K562 (cell line): ENCODE measurements at regions not wholly inside any gene's neighbourhood (a gene's known extent, or its start where the extent isn't known, plus 50 kb on each side); places are given as distances from the start of the nearest gene placed in this dataset.

ENCODE experiments used
- ATAC-seq: fragments of 200-7000 bp; cut with Tn5 transposase; 3 replicates; pipeline ENCODE4 v1.9.1; 2020; ENCODE audit warnings: moderate library complexity
- BruUV-seq: library from RNA; stranded (reverse); fragments of 400-500 nt; replicated peaks from 2 replicates; lab custom pipeline; 2021; lab: Mats Ljungman, UMichigan
- CTCF ChIA-PET: fragments of 300-600 bp; formaldehyde crosslinking; extraction: SDS; loops from one replicate; lab custom pipeline; 2021; ENCODE audit warnings: low intra/inter-chr PET ratio; lab: Yijun Ruan, JAX
- POLR2A ChIA-PET: fragments of 300-600, 350-650 bp; sonication (Branson Sonifier 250); formaldehyde crosslinking; extraction: SDS; loops from one replicate; lab custom pipeline; 2021; ENCODE audit warnings: antibody characterized with exemption, inconsistent platforms; lab: Yijun Ruan, JAX
- DNase-seq, 4 experiments: peaks; one replicate each; pipeline versions ENCODE4 v3.0.0 to v3.0.0-alpha.2; 2011 to 2018; ENCODE audit warnings: low spot score in 3 of 4, mixed read lengths in 3 of 4; ENCODE audit errors: extremely low read depth in 1 of 4
- FAIRE-seq: peaks from 2 replicates; lab custom pipeline; 2011; peaks lifted over from hg19 to GRCh38; lab: Jason Lieb, UNC
- H2AFZ ChIP-seq: 2 replicates; pipeline ENCODE4 v1.6.0; 2011; ENCODE audit warnings: low read depth, low read length, control low read depth, inconsistent platforms
- H3K27ac ChIP-seq: fragments of 200-600 bp; 3 replicates; pipeline ENCODE4 v1.8.0; 2011; ENCODE audit warnings: low read depth, mild to moderate bottlenecking, control low read depth, inconsistent platforms, low read length, moderate library complexity, mixed read lengths; ENCODE audit errors: extremely low read depth
- H3K27me3 ChIP-seq, 2 experiments: fragments of 300-600 bp in 1 of 2; 2 replicates in 1 of 2; 3 replicates in 1 of 2; pipeline versions ENCODE4 v1.6.0 to v1.8.0; 2011; ENCODE audit warnings: inconsistent platforms in 2 of 2, low read length in 2 of 2, mild to moderate bottlenecking in 1 of 2, mixed read lengths in 1 of 2, moderate library complexity in 1 of 2; ENCODE audit not compliant: control insufficient read depth in 2 of 2, insufficient read depth in 2 of 2
- H3K36me3 ChIP-seq: fragments of 300-600 bp; 3 replicates; pipeline ENCODE4 v1.8.0; 2011; ENCODE audit warnings: mild to moderate bottlenecking, low read length, inconsistent platforms; ENCODE audit not compliant: control insufficient read depth, insufficient read depth
- H3K4me1 ChIP-seq, 2 experiments: fragments of 200-600 bp in 1 of 2; replicated peaks in 1 of 2; 2 replicates in 1 of 2; 3 replicates in 1 of 2; pipeline versions ENCODE4 v1.5.1 to v1.8.0; 2011; ENCODE audit warnings: inconsistent platforms in 2 of 2, low read length in 2 of 2, mild to moderate bottlenecking in 1 of 2, mixed read lengths in 1 of 2, moderate library complexity in 1 of 2; ENCODE audit not compliant: control insufficient read depth in 2 of 2, insufficient read depth in 2 of 2
- H3K4me2 ChIP-seq: 2 replicates; pipeline ENCODE4 v1.6.1; 2011; ENCODE audit warnings: low read length, control low read depth, inconsistent platforms, mixed read lengths; ENCODE audit not compliant: insufficient read depth
- H3K4me3 ChIP-seq: fragments of 200-600 bp; sonication (generic), shearing (Covaris generic); 2 replicates; pipeline ENCODE4 v1.5.1; 2016; ENCODE audit warnings: control low read depth, inconsistent platforms
- H3K79me2 ChIP-seq: fragments of 200-600 bp; 3 replicates; pipeline ENCODE4 v1.8.0; 2011; ENCODE audit warnings: low read length, inconsistent platforms; ENCODE audit not compliant: control insufficient read depth, insufficient read depth
- H3K9ac ChIP-seq, 2 experiments: 2 replicates each; pipeline versions ENCODE4 v1.6.0 to v1.6.1; 2011; ENCODE audit warnings: low read depth in 2 of 2, low read length in 2 of 2, control low read depth in 1 of 2, inconsistent platforms in 1 of 2, mild to moderate bottlenecking in 1 of 2, mixed read lengths in 1 of 2; ENCODE audit not compliant: insufficient read depth in 1 of 2
- H3K9me1 ChIP-seq: one replicate; pipeline ENCODE4 v1.6.0; 2011; ENCODE audit warnings: inconsistent platforms, mild to moderate bottlenecking, low read length, moderate library complexity; ENCODE audit not compliant: control insufficient read depth, insufficient read depth
- H3K9me3 ChIP-seq: replicated peaks from 2 replicates; pipeline ENCODE4 v1.5.1; 2011; ENCODE audit warnings: low read depth, low read length, inconsistent platforms; ENCODE audit not compliant: control insufficient read depth, insufficient read depth
- H4K20me1 ChIP-seq: replicated peaks from 2 replicates; pipeline ENCODE4 v1.6.1; 2011; ENCODE audit warnings: low read length, inconsistent platforms, mixed read lengths; ENCODE audit not compliant: control insufficient read depth, insufficient read depth
- AFF4 ChIP-seq: sonication (generic); formaldehyde crosslinking; IDR thresholded peaks from 2 replicates; pipeline ENCODE4 v1.8.0; 2023; ENCODE audit warnings: mild to moderate bottlenecking, missing genetic modification reagents
- CBX5 ChIP-seq: IDR thresholded peaks from 2 replicates; pipeline ENCODE4 v1.6.1; 2014; ENCODE audit warnings: low read depth, borderline replicate concordance
- ETV1 ChIP-seq: fragments of 450-650 bp; conservative IDR thresholded peaks from 2 replicates; pipeline ENCODE4 v1.6.1; 2016; ENCODE audit warnings: missing genetic modification characterization, control low read depth, low read depth, missing compliant biosample characterization
- HDAC3 ChIP-seq: fragments of 450-650 bp; IDR thresholded peaks from 2 replicates; pipeline ENCODE4 v1.6.1; 2018; ENCODE audit warnings: borderline replicate concordance, mild to moderate bottlenecking, moderate library complexity; ENCODE audit not compliant: partially characterized antibody
- MEIS2 ChIP-seq: fragments of 450-650 bp; IDR thresholded peaks from 2 replicates; pipeline ENCODE4 v1.6.1; 2014; ENCODE audit warnings: mild to moderate bottlenecking; ENCODE audit not compliant: partially characterized antibody
- SAFB ChIP-seq: fragments of 200-400 bp; formaldehyde crosslinking; IDR thresholded peaks from 2 replicates; pipeline ENCODE4 v1.6.1; 2017; ENCODE audit warnings: low read depth, low read length, borderline replicate concordance
- THAP7 ChIP-seq: fragments of 250-450 bp; sonication (Bioruptor Pico); IDR thresholded peaks from 2 replicates; pipeline ENCODE4 v1.5.0; 2021
- ZBTB8A ChIP-seq: fragments of 450-650 bp; IDR thresholded peaks from 2 replicates; pipeline ENCODE4 v1.6.1; 2018; ENCODE audit warnings: mild to moderate bottlenecking, moderate library complexity; ENCODE audit not compliant: partially characterized antibody
- ZNF239 ChIP-seq: fragments of 250-450 bp; sonication (Bioruptor Pico); IDR thresholded peaks from 2 replicates; pipeline ENCODE4 v1.4.0; 2020; ENCODE audit warnings: mild to moderate bottlenecking
- ZNF24 ChIP-seq: fragments of 450-650 bp; IDR thresholded peaks from 2 replicates; pipeline ENCODE4 v1.6.1; 2016
- ZNF75A ChIP-seq: fragments of 450-650 bp; formaldehyde crosslinking; IDR thresholded peaks from 2 replicates; pipeline ENCODE4 v1.4.0; 2020; ENCODE audit warnings: mild to moderate bottlenecking
- WGBS: fragments of 100-300 bp; shearing (Covaris generic); methylation state at CpG from one replicate; pipeline ENCODE4 v1.1.6; 2016; ENCODE audit warnings: low coverage, mixed read lengths; ENCODE audit not compliant: insufficient coverage; ENCODE audit errors: missing lambda C conversion rate; 5-methylcytosine and 5-hydroxymethylcytosine counted together
- in situ Hi-C: fragments of 300-500 bp; cut with MboI; formaldehyde crosslinking; loops from 4 replicates; pipeline ENCODE4 v1.15.0; 2018; ENCODE audit warnings: inconsistent platforms, mixed read lengths
- intact Hi-C: fragments of 100-400 bp; cut with micrococcal nuclease; formaldehyde crosslinking; loops from 2 replicates; pipeline ENCODE4 v1.14.2; 2022

- H3K4me1 ChIP-seq, result no peaks in the 10 kb centered on the region
- intact Hi-C loops, result no loop called here
- no TSS peak for BruUV-seq
- H3K9me1 ChIP-seq, result no peaks in the 10 kb centered on the region
- H3K36me3 ChIP-seq, result no peaks in the 10 kb centered on the region
- ATAC-seq (no peak), DNase-seq (no peak), FAIRE-seq (no peak)
- ChIA-PET CTCF (no interaction called here), POLR2A (no interaction called here)
- no peaks in the 10 kb centered on the region; the same call in 1 of the 2 replicates for H3K9me3 ChIP-seq
- no peak overlapping the region for H3K4me2 ChIP-seq
- no peak overlapping the region for H3K27ac ChIP-seq
- 0% methylated on average over 4 of the region's 4 CpGs for WGBS
- H3K79me2 ChIP-seq, result no peaks in the 10 kb centered on the region
- no peak overlapping the region for H2AFZ ChIP-seq
- no peak for TF ChIP-seq CBX5
- TF ChIP-seq ETV1 (tag), result no peak
- no peak for TF ChIP-seq ZNF24
- no peak for TF ChIP-seq ZBTB8A
- no peak for TF ChIP-seq ZNF75A (CRISPR knock-in tag)
- TF ChIP-seq ZNF239 (CRISPR knock-in tag), result no peak
- no peak for TF ChIP-seq AFF4 (CRISPR knock-in tag)
- TF ChIP-seq THAP7 (CRISPR knock-in tag), result no peak
- no peak for TF ChIP-seq SAFB
- TF ChIP-seq HDAC3, result no peak
- no peak for TF ChIP-seq MEIS2
- no peaks in the 10 kb centered on the region for H4K20me1 ChIP-seq
- H3K4me3 ChIP-seq, result no peak overlapping the region
- H3K9ac ChIP-seq, result no peak overlapping the region
- peaks cover 4 to 7% of the 10 kb centered on the region in 2 experiments; a peak in 4 of 5 replicates for H3K27me3 ChIP-seq
- in situ Hi-C loops, result no loop called here
These were observed 62.9 kb upstream of the CYRIA start for GRCh38 chr2:16728351-16729136.
